Activated CD4-positive, alpha-beta memory T cell treated with anti-CD3 and anti-CD28 coated beads for 36 hours (primary cell): ENCODE measurements at regions not wholly inside any gene's neighbourhood (a gene's known extent, or its start where the extent isn't known, plus 50 kb on each side); places are given as distances from the start of the nearest gene placed in this dataset.

Source experiments
- CTCF ChIA-PET: fragments of 350-600 bp; sonication (Branson Sonifier 250); formaldehyde crosslinking; loops from one replicate; lab custom pipeline; 2021; ENCODE audit warnings: antibody characterized with exemption, inconsistent platforms; lab: Charles Lee
- POLR2A ChIA-PET: fragments of 350-600 bp; sonication (Branson Sonifier 250); formaldehyde crosslinking; loops from one replicate; lab custom pipeline; 2021; ENCODE audit warnings: antibody characterized with exemption; lab: Charles Lee
- DNase-seq: peaks from one replicate; pipeline ENCODE4 v3.0.0-alpha.2; 2020
- H3K27ac Mint-ChIP-seq: one replicate; pipeline ENCODE4 v1.8.0; 2021; ENCODE audit warnings: mixed read lengths
- H3K27me3 Mint-ChIP-seq: one replicate; pipeline ENCODE4 v1.8.0; 2021; ENCODE audit warnings: mixed read lengths
- H3K36me3 Mint-ChIP-seq: one replicate; pipeline ENCODE4 v1.8.0; 2021; ENCODE audit warnings: mixed read lengths
- H3K4me1 Mint-ChIP-seq: one replicate; pipeline ENCODE4 v1.8.0; 2021; ENCODE audit warnings: low read depth, mixed read lengths
- H3K4me3 Mint-ChIP-seq: one replicate; pipeline ENCODE4 v1.8.0; 2021; ENCODE audit warnings: mild to moderate bottlenecking, mixed read lengths
- H3K9me3 Mint-ChIP-seq: one replicate; pipeline ENCODE4 v1.8.0; 2021; ENCODE audit warnings: mixed read lengths
- intact Hi-C: fragments of 100-400 bp; cut with micrococcal nuclease; formaldehyde crosslinking; loops from one replicate; pipeline ENCODE4 v1.15.1; 2023

- no peak for DNase-seq
- H3K27ac Mint-ChIP-seq = no peak overlapping the region
- no peaks in the 10 kb centered on the region for H3K36me3 Mint-ChIP-seq
- POLR2A ChIA-PET = no interaction called here
- no peaks in the 10 kb centered on the region for H3K4me1 Mint-ChIP-seq
- CTCF ChIA-PET = no interaction called here
- intact Hi-C loops = no loop called here
- peaks cover 2% of the 10 kb centered on the region for H3K9me3 Mint-ChIP-seq
- H3K4me3 Mint-ChIP-seq = no peak overlapping the region
- peaks cover 12% of the 10 kb centered on the region for H3K27me3 Mint-ChIP-seq
Observed at GRCh38 chr11:69954756-69955155, 123.4 kb upstream of the ANO1 start.

DNA sequence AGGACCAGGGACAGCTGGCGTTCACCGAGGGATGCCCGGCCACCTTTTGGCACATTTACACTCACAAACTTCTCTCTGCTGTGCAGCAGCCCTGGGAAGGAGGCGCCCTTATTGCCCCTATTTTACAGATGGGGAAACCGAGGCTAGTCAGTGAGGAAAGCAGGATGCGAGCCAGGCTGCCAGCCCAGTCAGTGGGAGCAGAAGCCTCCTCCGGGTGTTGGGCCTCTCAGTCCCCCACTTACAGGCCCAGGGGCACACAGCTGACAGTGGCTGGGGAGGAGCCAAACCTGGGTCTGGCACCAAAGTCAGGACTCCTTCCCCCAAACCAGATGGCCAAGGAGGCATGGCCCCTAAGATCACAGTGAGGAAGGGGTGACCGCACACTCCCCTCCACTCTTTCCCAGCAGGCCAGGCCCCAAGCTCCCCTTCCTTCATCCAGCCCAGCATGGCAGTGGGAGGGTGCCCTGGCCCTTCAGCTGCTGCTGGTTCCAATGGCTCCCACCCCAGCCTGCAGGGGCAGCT, 121.4 kb upstream of the ANO1 start:
- Mint-ChIP-seq H3K4me1 (no peaks in the 10 kb centered on the region), H3K9me3 (no peaks in the 10 kb centered on the region), H3K4me3 (no peak overlapping the region), H3K27ac (no peak overlapping the region), H3K36me3 (peaks cover under 1% of the 10 kb centered on the region), H3K27me3 (peaks cover 8% of the 10 kb centered on the region)
- DNase-seq = no peak
- intact Hi-C loops = no loop called here
- POLR2A ChIA-PET = no interaction called here
- CTCF ChIA-PET = no interaction called here

DNA sequence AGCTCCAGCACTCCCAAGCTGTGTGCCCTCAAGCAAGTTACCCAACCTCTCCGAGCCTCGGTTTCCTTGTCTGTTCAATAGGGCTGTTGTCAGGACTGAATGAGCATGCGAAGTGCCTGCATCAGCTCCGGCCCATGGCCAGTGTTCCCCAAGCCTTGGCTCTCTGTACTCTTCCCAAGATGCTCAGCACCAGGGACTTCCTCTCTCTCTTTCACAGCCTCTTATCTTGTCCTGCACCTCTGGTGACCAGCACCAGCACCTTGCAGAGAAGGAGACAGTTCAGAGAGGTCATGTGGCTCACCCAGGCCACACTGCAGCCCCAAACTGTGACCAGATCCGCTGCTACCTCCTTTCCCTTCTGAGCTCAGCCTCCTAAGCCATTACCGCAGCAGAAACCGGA, 120.3 kb upstream of the ANO1 start:
- no peak overlapping the region for H3K4me3 Mint-ChIP-seq
- DNase-seq = no peak
- POLR2A ChIA-PET = no interaction called here
- H3K36me3 Mint-ChIP-seq = peaks cover 1% of the 10 kb centered on the region
- H3K9me3 Mint-ChIP-seq = no peaks in the 10 kb centered on the region
- no peak overlapping the region for H3K27ac Mint-ChIP-seq
- no peaks in the 10 kb centered on the region for H3K4me1 Mint-ChIP-seq
- peaks cover 10% of the 10 kb centered on the region for H3K27me3 Mint-ChIP-seq
- CTCF ChIA-PET = no interaction called here
- intact Hi-C loops = no loop called here

- DNase-seq = no peak
- Mint-ChIP-seq H3K27me3 (peaks cover 10% of the 10 kb centered on the region), H3K36me3 (peaks cover 1% of the 10 kb centered on the region), H3K27ac (no peak overlapping the region), H3K9me3 (no peaks in the 10 kb centered on the region), H3K4me1 (no peaks in the 10 kb centered on the region), H3K4me3 (no peak overlapping the region)
- intact Hi-C loops = no loop called here
- POLR2A ChIA-PET = no interaction called here
- CTCF ChIA-PET = interaction anchor here (1.1 kb wide), 1 partner anchor 10 kb away, joined by 3 read pairs; no protein-coding TSS in a partner anchor
Observed at GRCh38 chr11:69958308-69958707, 119.8 kb upstream of the ANO1 start.

DNA sequence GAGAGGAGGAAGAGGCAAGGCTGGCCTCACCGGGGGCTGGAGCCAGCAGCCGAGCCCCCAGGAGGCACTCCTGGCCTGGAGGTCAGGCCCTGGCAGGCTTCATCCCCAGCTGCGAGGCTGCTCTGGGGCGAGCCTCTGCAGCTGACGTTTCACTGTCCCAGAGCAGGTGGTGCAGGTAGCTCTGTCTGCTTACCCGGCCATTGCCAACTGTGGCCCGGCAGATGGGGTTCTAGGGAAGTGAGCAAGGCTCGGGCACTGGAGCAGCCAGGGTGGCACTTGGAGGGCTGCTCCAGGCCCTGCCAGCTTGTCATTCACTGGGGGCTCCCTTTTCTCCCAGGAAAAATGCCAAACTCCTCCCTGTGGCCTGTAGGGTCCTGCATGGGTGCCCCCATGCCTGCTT, 118.7 kb upstream of the ANO1 start:
- Mint-ChIP-seq H3K4me3 (no peak overlapping the region), H3K27ac (no peak overlapping the region), H3K36me3 (peaks cover 1% of the 10 kb centered on the region), H3K27me3 (peaks cover 10% of the 10 kb centered on the region), H3K4me1 (no peaks in the 10 kb centered on the region), H3K9me3 (no peaks in the 10 kb centered on the region)
- CTCF ChIA-PET = interaction anchor here (1.1 kb wide), 1 partner anchor 11 kb away, joined by 3 read pairs; no protein-coding TSS in a partner anchor
- intact Hi-C loops = no loop called here
- POLR2A ChIA-PET = no interaction called here
- no peak for DNase-seq

DNA sequence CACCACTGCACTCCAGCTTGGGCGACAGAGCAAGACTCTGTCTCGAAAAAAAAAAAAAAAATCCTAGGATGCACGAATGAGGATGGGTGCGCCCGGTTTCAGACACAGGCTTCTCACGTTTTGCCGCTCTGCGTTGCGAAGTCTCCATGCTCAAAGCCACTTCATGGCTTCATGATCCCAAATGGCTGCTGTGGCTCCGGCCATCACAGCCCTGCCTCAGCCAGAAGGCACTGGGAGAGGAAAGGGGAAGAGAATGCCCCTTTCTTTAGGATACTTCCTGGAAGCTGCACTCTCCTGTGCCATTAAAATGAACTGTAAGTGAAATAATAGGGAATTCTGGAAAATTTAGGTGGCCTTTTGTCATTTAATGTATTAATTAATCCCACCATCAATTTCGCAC, 116.4 kb upstream of the ANO1 start:
- H3K36me3 Mint-ChIP-seq = peaks cover 1% of the 10 kb centered on the region
- no peak overlapping the region for H3K27ac Mint-ChIP-seq
- no peaks in the 10 kb centered on the region for H3K9me3 Mint-ChIP-seq
- peaks cover 8% of the 10 kb centered on the region for H3K27me3 Mint-ChIP-seq
- DNase-seq = no peak
- H3K4me1 Mint-ChIP-seq = no peaks in the 10 kb centered on the region
- no peak overlapping the region for H3K4me3 Mint-ChIP-seq
- ChIA-PET POLR2A (interaction anchor here (0.7 kb wide), 1 partner anchor 113 kb away, joined by 4 read pairs; no protein-coding TSS in a partner anchor), CTCF (interaction anchor here (0.9 kb wide), 1 partner anchor 10 kb away, joined by 3 read pairs; no protein-coding TSS in a partner anchor)
- intact Hi-C loops = no loop called here

DNA sequence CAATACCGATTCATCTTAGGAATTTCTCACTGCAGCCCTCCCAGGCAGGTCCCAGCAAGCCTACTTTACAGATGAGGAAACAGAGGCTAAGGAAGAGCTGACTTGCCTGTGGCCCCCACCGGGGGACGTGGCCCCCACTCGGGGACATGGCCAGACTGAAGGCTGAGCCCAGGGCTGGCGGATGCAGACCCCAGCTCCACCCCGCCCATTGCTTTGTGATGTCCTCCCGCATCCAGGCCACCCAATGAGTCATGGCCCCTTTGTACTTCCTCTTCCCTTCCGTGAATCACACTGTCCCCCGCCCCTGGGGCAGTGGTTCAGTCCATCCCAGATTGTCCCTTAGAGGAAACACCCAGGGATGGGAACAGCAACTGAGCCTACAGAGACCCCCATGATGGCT, 116.0 kb upstream of the ANO1 start:
- Mint-ChIP-seq H3K4me3 (no peak overlapping the region), H3K36me3 (peaks cover 1% of the 10 kb centered on the region), H3K9me3 (no peaks in the 10 kb centered on the region), H3K27ac (no peak overlapping the region), H3K4me1 (no peaks in the 10 kb centered on the region), H3K27me3 (peaks cover 6% of the 10 kb centered on the region)
- POLR2A ChIA-PET = no interaction called here
- intact Hi-C loops = no loop called here
- DNase-seq = no peak
- CTCF ChIA-PET = no interaction called here

GRCh38 chr11:69963533-69964246, 114.4 kb upstream of the ANO1 start:
- POLR2A ChIA-PET = no interaction called here
- DNase-seq = no peak
- H3K4me1 Mint-ChIP-seq = no peaks in the 10 kb centered on the region
- CTCF ChIA-PET = no interaction called here
- no peak overlapping the region for H3K27ac Mint-ChIP-seq
- H3K27me3 Mint-ChIP-seq = peaks cover 6% of the 10 kb centered on the region
- no peak overlapping the region for H3K4me3 Mint-ChIP-seq
- H3K9me3 Mint-ChIP-seq = no peaks in the 10 kb centered on the region
- intact Hi-C loops = no loop called here
- peaks cover 1% of the 10 kb centered on the region for H3K36me3 Mint-ChIP-seq

GRCh38 chr11:69964247-69964643, 113.9 kb upstream of the ANO1 start:
- no peak for DNase-seq
- no peaks in the 10 kb centered on the region for H3K4me1 Mint-ChIP-seq
- peaks cover 1% of the 10 kb centered on the region for H3K36me3 Mint-ChIP-seq
- intact Hi-C loops = no loop called here
- no peak overlapping the region for H3K4me3 Mint-ChIP-seq
- H3K9me3 Mint-ChIP-seq = no peaks in the 10 kb centered on the region
- POLR2A ChIA-PET = no interaction called here
- CTCF ChIA-PET = no interaction called here
- peaks cover 3% of the 10 kb centered on the region for H3K27me3 Mint-ChIP-seq
- H3K27ac Mint-ChIP-seq = no peak overlapping the region

- H3K27ac Mint-ChIP-seq = no peak overlapping the region
- H3K4me3 Mint-ChIP-seq = no peak overlapping the region
- H3K9me3 Mint-ChIP-seq = no peaks in the 10 kb centered on the region
- DNase-seq = no peak
- ChIA-PET POLR2A (no interaction called here), CTCF (no interaction called here)
- H3K27me3 Mint-ChIP-seq = peaks cover 9% of the 10 kb centered on the region
- intact Hi-C loops = no loop called here
- H3K4me1 Mint-ChIP-seq = peaks cover 4% of the 10 kb centered on the region
- peaks cover 1% of the 10 kb centered on the region for H3K36me3 Mint-ChIP-seq
Observed at GRCh38 chr11:69965821-69966582, 112.1 kb upstream of the ANO1 start.

DNA sequence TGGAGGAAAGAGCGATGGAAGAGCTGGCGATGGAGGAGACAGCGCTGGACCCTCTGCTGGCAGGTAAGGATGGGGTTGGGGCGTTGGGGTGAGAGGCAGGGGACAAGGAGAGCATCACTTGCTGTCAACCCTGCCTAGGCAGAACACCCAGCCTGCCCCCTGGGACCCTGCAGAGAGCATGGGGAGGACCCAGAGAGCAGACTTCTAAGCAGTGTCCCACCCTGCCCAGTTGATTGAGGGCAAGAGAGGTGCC, 111.6 kb upstream of the ANO1 start:
- POLR2A ChIA-PET = no interaction called here
- Mint-ChIP-seq H3K4me3 (no peak overlapping the region), H3K36me3 (peaks cover 1% of the 10 kb centered on the region), H3K9me3 (no peaks in the 10 kb centered on the region), H3K27ac (no peak overlapping the region), H3K4me1 (peaks cover 5% of the 10 kb centered on the region), H3K27me3 (peaks cover 10% of the 10 kb centered on the region)
- no peak for DNase-seq
- CTCF ChIA-PET = no interaction called here
- intact Hi-C loops = no loop called here

DNA sequence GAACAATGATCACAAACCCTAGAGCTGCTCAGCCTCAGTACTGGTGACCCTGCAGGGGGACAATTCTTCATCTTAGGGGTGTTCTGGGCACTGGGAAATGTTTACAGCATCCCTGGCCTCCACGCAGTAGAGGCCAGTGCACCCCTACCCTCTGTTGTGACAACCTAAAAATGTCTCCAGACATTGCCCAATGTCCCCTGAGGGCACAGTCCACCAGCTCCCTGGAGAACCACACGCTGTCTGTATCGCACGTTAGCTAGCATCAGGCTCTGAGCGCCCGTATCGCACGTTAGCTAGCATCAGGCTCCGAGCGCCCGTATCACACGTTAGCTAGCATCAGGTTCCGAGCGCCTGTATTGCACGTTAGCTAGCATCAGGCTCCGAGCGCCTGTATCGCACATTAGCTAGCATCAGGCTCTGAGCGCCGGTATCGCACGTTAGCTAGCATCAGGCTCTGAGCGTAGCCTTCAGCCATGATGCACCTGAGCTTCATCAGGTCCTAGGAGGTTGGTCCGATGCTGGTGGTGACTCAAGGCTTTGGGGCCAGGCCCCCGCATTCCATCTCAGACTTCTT, 111.1 kb upstream of the ANO1 start:
- H3K36me3 Mint-ChIP-seq = no peaks in the 10 kb centered on the region
- peaks cover 8% of the 10 kb centered on the region for H3K27me3 Mint-ChIP-seq
- intact Hi-C loops = no loop called here
- no peak overlapping the region for H3K27ac Mint-ChIP-seq
- H3K9me3 Mint-ChIP-seq = no peaks in the 10 kb centered on the region
- ChIA-PET CTCF (no interaction called here), POLR2A (no interaction called here)
- H3K4me1 Mint-ChIP-seq = peaks cover 7% of the 10 kb centered on the region
- H3K4me3 Mint-ChIP-seq = no peak overlapping the region
- no peak for DNase-seq
